ENCODE measurements at regions not wholly inside any gene's neighbourhood (a gene's known extent, or its start where the extent isn't known, plus 50 kb on each side); places are given as distances from the start of the nearest gene placed in this dataset.

DNA sequence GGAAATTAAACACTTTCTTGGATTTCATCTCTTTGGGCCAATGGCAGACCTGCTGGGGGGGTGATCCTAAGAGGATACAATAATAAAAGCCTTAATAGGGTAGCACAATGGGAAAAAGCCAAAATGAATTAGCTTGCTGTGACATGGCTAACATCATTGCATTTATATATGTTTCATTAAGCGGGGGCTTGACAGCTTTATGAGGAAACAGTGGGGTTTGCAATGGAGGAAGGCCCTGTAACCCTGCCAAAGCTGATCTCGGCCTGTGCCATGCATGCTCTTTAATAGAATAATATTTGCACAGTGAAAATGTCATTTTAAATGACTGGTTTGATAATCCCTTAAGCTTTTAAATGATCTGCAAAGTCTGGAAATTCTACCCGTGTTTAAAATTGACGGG, 291.5 kb downstream of the SLC4A3 start:
- H3K27ac ChIP-seq: no peak overlapping the region
- H3K36me3 ChIP-seq: no peaks in the 10 kb centered on the region
- no peak for DNase-seq
- WGBS, 5 donors: 40 to 65% (median 50%) methylated on average over 4 of the region's 4 CpGs
- H3K4me1 ChIP-seq: peaks cover 0 to 4% (median 0%) of the 10 kb centered on the region in 4 donors
- H3K27me3 ChIP-seq: no peaks in the 10 kb centered on the region
- H3K4me3 ChIP-seq: no peak overlapping the region
- intact Hi-C loops (cut with DNase I; ENCODE audit: low total_unique reads): no loop called here
- no peaks in the 10 kb centered on the region for H3K9me3 ChIP-seq
- no peak for TF ChIP-seq POLR2AphosphoS5 (IDR thresholded peaks at IDR 0.05)
- TF ChIP-seq, protein P1, sequence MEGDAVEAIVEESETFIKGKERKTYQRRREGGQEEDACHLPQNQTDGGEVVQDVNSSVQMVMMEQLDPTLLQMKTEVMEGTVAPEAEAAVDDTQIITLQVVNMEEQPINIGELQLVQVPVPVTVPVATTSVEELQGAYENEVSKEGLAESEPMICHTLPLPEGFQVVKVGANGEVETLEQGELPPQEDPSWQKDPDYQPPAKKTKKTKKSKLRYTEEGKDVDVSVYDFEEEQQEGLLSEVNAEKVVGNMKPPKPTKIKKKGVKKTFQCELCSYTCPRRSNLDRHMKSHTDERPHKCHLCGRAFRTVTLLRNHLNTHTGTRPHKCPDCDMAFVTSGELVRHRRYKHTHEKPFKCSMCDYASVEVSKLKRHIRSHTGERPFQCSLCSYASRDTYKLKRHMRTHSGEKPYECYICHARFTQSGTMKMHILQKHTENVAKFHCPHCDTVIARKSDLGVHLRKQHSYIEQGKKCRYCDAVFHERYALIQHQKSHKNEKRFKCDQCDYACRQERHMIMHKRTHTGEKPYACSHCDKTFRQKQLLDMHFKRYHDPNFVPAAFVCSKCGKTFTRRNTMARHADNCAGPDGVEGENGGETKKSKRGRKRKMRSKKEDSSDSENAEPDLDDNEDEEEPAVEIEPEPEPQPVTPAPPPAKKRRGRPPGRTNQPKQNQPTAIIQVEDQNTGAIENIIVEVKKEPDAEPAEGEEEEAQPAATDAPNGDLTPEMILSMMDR (IDR thresholded peaks at IDR 0.05): no peak
- TF ChIP-seq EP300 (IDR thresholded peaks at IDR 0.05): no peak
- TF ChIP-seq POLR2A (IDR thresholded peaks at IDR 0.05): no peak

DNA sequence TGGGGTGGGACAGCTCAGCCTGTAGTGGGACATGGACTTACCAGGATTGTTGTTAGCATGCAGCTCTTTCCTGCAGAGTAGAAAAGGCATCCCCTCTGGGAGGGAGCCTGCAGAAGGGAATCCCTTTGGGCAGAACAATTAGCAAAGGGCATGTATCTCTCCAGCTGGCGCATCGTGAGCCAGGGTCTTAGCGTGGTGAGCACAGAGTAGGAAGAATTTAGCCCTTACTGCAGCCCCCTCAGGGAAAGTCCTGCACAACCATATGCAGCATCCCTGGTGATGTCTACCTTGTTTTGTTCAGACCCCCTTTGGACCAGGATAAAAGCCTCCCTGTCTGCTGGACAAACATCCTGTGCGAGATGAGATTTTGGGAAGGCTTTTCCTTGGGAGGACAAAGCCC, 292.1 kb downstream of the SLC4A3 start:
- Histone ChIP-seq H3K4me3 (no peak overlapping the region), H3K27ac (no peak overlapping the region), H3K4me1 (peaks cover 0 to 4% (median 0%) of the 10 kb centered on the region in 4 donors), H3K27me3 (no peaks in the 10 kb centered on the region), H3K9me3 (no peaks in the 10 kb centered on the region), H3K36me3 (no peaks in the 10 kb centered on the region)
- no peak for DNase-seq
- TF ChIP-seq EP300 (IDR thresholded peaks at IDR 0.05) (no peak), POLR2A (IDR thresholded peaks at IDR 0.05) (no peak), POLR2AphosphoS5 (IDR thresholded peaks at IDR 0.05) (no peak)
- TF ChIP-seq, protein P1 (IDR thresholded peaks at IDR 0.05): no peak
- intact Hi-C loops (cut with DNase I; ENCODE audit: low total_unique reads): no loop called here
- 75 to 87% (median 80%) methylated on average over 4 of the region's 4 CpGs for WGBS, 5 donors

DNA sequence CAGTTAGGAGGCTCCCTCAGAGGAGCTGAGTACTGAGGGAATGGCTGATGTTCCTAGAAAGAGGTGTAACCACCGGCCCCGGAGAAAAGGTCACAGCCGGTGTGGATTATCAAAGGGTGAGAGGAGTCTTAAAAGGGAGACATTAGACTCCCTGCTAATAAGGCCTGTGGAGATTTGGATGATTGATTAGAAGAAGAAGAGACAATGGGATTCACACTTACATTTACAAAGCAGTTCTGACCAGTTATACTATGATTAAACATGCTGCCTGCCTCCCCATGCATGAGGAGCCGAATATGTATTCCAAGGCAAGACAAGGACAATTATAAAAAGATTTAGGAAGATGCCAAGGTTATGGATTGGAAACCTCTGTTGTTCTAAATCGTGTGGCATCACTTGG, 302.4 kb downstream of the SLC4A3 start:
- Histone ChIP-seq H3K9me3 (no peaks in the 10 kb centered on the region), H3K27me3 (no peaks in the 10 kb centered on the region), H3K36me3 (no peaks in the 10 kb centered on the region), H3K4me3 (no peak overlapping the region), H3K4me1 (no peaks in the 10 kb centered on the region), H3K27ac (no peak overlapping the region)
- TF ChIP-seq, protein P1 (IDR thresholded peaks at IDR 0.05): no peak
- no peak for TF ChIP-seq EP300 (IDR thresholded peaks at IDR 0.05)
- TF ChIP-seq POLR2A (IDR thresholded peaks at IDR 0.05): no peak
- intact Hi-C loops (cut with DNase I; ENCODE audit: low total_unique reads): no loop called here
- DNase-seq: no peak
- WGBS, 5 donors: 53 to 78% (median 67%) methylated on average over 5 of the region's 5 CpGs

DNA sequence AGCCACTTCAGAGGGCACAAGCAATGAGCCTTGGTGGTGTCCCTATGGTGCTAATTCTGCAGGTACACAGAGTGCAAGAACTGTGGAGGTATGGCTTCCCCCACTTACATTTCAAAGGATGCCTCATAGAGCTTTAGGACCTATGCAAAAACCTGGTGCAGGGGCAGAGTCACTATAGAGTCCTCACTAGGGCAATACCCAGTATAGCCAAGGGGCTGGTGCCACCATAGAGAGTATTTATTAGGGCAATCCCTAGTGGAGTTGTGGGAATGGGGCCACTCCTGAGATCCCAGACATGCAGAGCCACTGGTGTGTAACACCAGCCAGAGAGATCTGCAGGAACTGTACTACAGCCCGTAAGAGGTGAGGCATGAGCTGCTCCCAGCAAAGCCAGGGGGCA, 312.2 kb downstream of the SLC4A3 start:
- Histone ChIP-seq H3K27me3 (no peaks in the 10 kb centered on the region), H3K27ac (no peak overlapping the region), H3K4me1 (no peaks in the 10 kb centered on the region), H3K4me3 (no peak overlapping the region), H3K36me3 (no peaks in the 10 kb centered on the region), H3K9me3 (no peaks in the 10 kb centered on the region)
- WGBS, 5 donors: 67 to 96% (median 87%) methylated on average over 1 of the region's 1 CpG
- intact Hi-C loops (cut with DNase I; ENCODE audit: low total_unique reads): no loop called here
- DNase-seq: no peak
- TF ChIP-seq, protein P1 (IDR thresholded peaks at IDR 0.05): no peak
- TF ChIP-seq EP300 (IDR thresholded peaks at IDR 0.05) (no peak), POLR2AphosphoS5 (IDR thresholded peaks at IDR 0.05) (no peak), POLR2A (IDR thresholded peaks at IDR 0.05) (no peak)
